GM12878 (cell line): ENCODE measurements at regions not wholly inside any gene's neighbourhood (a gene's known extent, or its start where the extent isn't known, plus 50 kb on each side); places are given as distances from the start of the nearest gene placed in this dataset.

Experiments
- ATAC-seq: fragments of 200-7000 bp; cut with Tn5 transposase; 3 replicates; pipeline ENCODE4 v1.9.1; 2020; ENCODE audit warnings: mild to moderate bottlenecking, moderate library complexity
- BruUV-seq: library from RNA; stranded (reverse); fragments of 400-500 nt; replicated peaks from 2 replicates; lab custom pipeline; 2021; lab: Mats Ljungman, UMichigan
- CTCF ChIA-PET: fragments of 300-600 bp; sonication (Branson Sonifier 250); formaldehyde crosslinking; extraction: SDS; loops from one replicate; lab custom pipeline; 2021; ENCODE audit warnings: inconsistent platforms; lab: Yijun Ruan, JAX
- POLR2A ChIA-PET: fragments of 350-600 bp; formaldehyde crosslinking; extraction: SDS; loops from one replicate; lab custom pipeline; 2021; ENCODE audit warnings: inconsistent platforms; lab: Charles Lee
- RAD21 ChIA-PET: fragments of 300-600 bp; sonication (Branson Sonifier 250); formaldehyde crosslinking; loops from one replicate; lab custom pipeline; 2023; ENCODE audit warnings: antibody characterized with exemption; ENCODE audit not compliant: unreplicated experiment; lab: Charles Lee
- SMC1A ChIA-PET: fragments of 300-600 bp; sonication (Branson Sonifier 250); formaldehyde crosslinking; loops from one replicate; lab custom pipeline; 2023; ENCODE audit not compliant: unreplicated experiment, uncharacterized antibody; lab: Charles Lee
- DNase-seq: peaks from one replicate; pipeline ENCODE4 v3.0.0-alpha.2; 2011; ENCODE audit warnings: low read depth, low spot score
- FAIRE-seq: peaks from 3 replicates; lab custom pipeline; 2011; peaks lifted over from hg19 to GRCh38; lab: Jason Lieb, UNC
- H2AFZ ChIP-seq: 2 replicates; pipeline ENCODE4 v1.6.0; 2011; ENCODE audit warnings: low read depth, low read length, control low read depth; ENCODE audit not compliant: control insufficient read depth
- H3K27ac ChIP-seq: 2 replicates; pipeline ENCODE4 v1.5.1; 2011; ENCODE audit warnings: control low read depth; ENCODE audit not compliant: control insufficient read depth, insufficient read depth
- H3K27me3 ChIP-seq, 2 experiments: replicated peaks in 1 of 2; 2 replicates each; pipeline versions ENCODE4 v1.6.0 to v1.6.1; 2011; ENCODE audit warnings: low read length in 1 of 2; ENCODE audit not compliant: control insufficient read depth in 2 of 2, insufficient read depth in 2 of 2
- H3K36me3 ChIP-seq, 2 experiments: 2 replicates each; pipeline ENCODE4 v1.5.1; 2011; ENCODE audit warnings: low read length in 1 of 2; ENCODE audit not compliant: control insufficient read depth in 2 of 2, insufficient read depth in 2 of 2
- H3K4me1 ChIP-seq: 2 replicates; pipeline ENCODE4 v1.6.1; 2011; ENCODE audit warnings: mild to moderate bottlenecking, low read length, moderate library complexity, mixed read lengths; ENCODE audit not compliant: control insufficient read depth, insufficient read depth
- H3K4me2 ChIP-seq: 2 replicates; pipeline ENCODE4 v1.6.0; 2011; ENCODE audit warnings: control low read depth; ENCODE audit not compliant: control insufficient read depth, insufficient read depth
- H3K4me3 ChIP-seq: fragments of 200-600 bp; sonication (generic); 2 replicates; pipeline ENCODE4 v1.5.1; 2016
- H3K79me2 ChIP-seq: 2 replicates; pipeline ENCODE4 v1.6.0; 2011; ENCODE audit warnings: low read length; ENCODE audit not compliant: control insufficient read depth, insufficient read depth
- H3K9ac ChIP-seq: 2 replicates; pipeline ENCODE4 v1.8.0; 2011; ENCODE audit warnings: low read length, control low read depth, mixed read lengths; ENCODE audit not compliant: control insufficient read depth, insufficient read depth
- H3K9me3 ChIP-seq: replicated peaks from 3 replicates; pipeline ENCODE4 v1.5.1; 2011; ENCODE audit warnings: mild to moderate bottlenecking, low read length; ENCODE audit not compliant: control insufficient read depth, insufficient read depth
- H4K20me1 ChIP-seq: 2 replicates; pipeline ENCODE4 v1.6.0; 2011; ENCODE audit not compliant: control insufficient read depth, insufficient read depth
- BACH1 ChIP-seq: fragments of 450-650 bp; IDR thresholded peaks from 2 replicates; pipeline ENCODE4 v1.6.1; 2017; ENCODE audit warnings: mild to moderate bottlenecking, borderline replicate concordance
- CEBPB ChIP-seq, 2 experiments: fragments of 150-350 bp in 1 of 2; IDR thresholded peaks; 2 replicates each; pipeline ENCODE4 v1.6.1; 2012 to 2014; ENCODE audit warnings: low read depth in 2 of 2, low read length in 2 of 2, borderline replicate concordance in 1 of 2, inconsistent platforms in 1 of 2
- CHD1 ChIP-seq: IDR thresholded peaks from 2 replicates; pipeline ENCODE4 v1.6.1; 2012; ENCODE audit warnings: low read depth, low read length, improper control_type of control experiment
- EP300 ChIP-seq, 2 experiments: fragments of 150-350 bp in 1 of 2; IDR thresholded peaks; 2 replicates each; pipeline ENCODE4 v1.6.1; 2011 to 2012; ENCODE audit warnings: low read depth in 2 of 2, low read length in 2 of 2, borderline replicate concordance in 1 of 2, improper control_type of control experiment in 1 of 2, inconsistent platforms in 1 of 2; ENCODE audit not compliant: control insufficient read depth in 1 of 2
- FOXK2 ChIP-seq: fragments of 450-650 bp; IDR thresholded peaks from 2 replicates; pipeline ENCODE4 v1.6.1; 2017; ENCODE audit warnings: mild to moderate bottlenecking, moderate library complexity
- GATAD2B ChIP-seq: fragments of 450-650 bp; conservative IDR thresholded peaks from 2 replicates; pipeline ENCODE4 v1.6.1; 2017; ENCODE audit warnings: low read depth, mild to moderate bottlenecking, moderate library complexity
- IKZF1 ChIP-seq: fragments of 450-650 bp; conservative IDR thresholded peaks from 2 replicates; pipeline ENCODE4 v1.6.1; 2017; ENCODE audit warnings: antibody characterized with exemption, mild to moderate bottlenecking
- NFYA ChIP-seq: IDR thresholded peaks from 2 replicates; pipeline ENCODE4 v1.6.1; 2011; ENCODE audit warnings: low read depth, mild to moderate bottlenecking, low read length, improper control_type of control experiment, borderline replicate concordance
- NFYB ChIP-seq: IDR thresholded peaks from 2 replicates; pipeline ENCODE4 v1.6.1; 2011; ENCODE audit warnings: low read depth, mild to moderate bottlenecking, low read length, improper control_type of control experiment, moderate library complexity; ENCODE audit not compliant: insufficient read depth
- NKRF ChIP-seq: fragments of 450-650 bp; conservative IDR thresholded peaks from 2 replicates; pipeline ENCODE4 v1.6.1; 2017; ENCODE audit warnings: mild to moderate bottlenecking, moderate library complexity
- RAD51 ChIP-seq: fragments of 450-650 bp; IDR thresholded peaks from 2 replicates; pipeline ENCODE4 v1.6.1; 2016; ENCODE audit warnings: moderate library complexity, mild to moderate bottlenecking, inconsistent platforms
- RBBP5 ChIP-seq: fragments of 200-600 bp; sonication (generic); conservative IDR thresholded peaks from 2 replicates; pipeline ENCODE4 v1.6.1; 2016
- RFX5 ChIP-seq: IDR thresholded peaks from 2 replicates; pipeline ENCODE4 v1.6.1; 2011; ENCODE audit warnings: low read depth, low read length, improper control_type of control experiment
- SMC3 ChIP-seq: IDR thresholded peaks from 2 replicates; pipeline ENCODE4 v1.6.1; 2011; ENCODE audit warnings: low read length, improper control_type of control experiment, borderline replicate concordance
- SREBF2 ChIP-seq: IDR thresholded peaks from 2 replicates; pipeline ENCODE4 v1.6.1; 2012; ENCODE audit warnings: mild to moderate bottlenecking, low read length
- USF1 ChIP-seq: IDR thresholded peaks from 2 replicates; pipeline ENCODE4 v1.6.1; 2011; ENCODE audit warnings: borderline replicate concordance, low read depth, mild to moderate bottlenecking, moderate library complexity, mixed read lengths, low read length; ENCODE audit not compliant: insufficient read depth; ENCODE audit errors: extremely low read length
- YY1 ChIP-seq: IDR thresholded peaks from 2 replicates; pipeline ENCODE4 v1.6.1; 2011; ENCODE audit warnings: low read depth, mild to moderate bottlenecking, low read length
- ZBTB33 ChIP-seq: fragments of 450-650 bp; IDR thresholded peaks from 2 replicates; pipeline ENCODE4 v1.6.1; 2017; ENCODE audit warnings: mild to moderate bottlenecking
- ZZZ3 ChIP-seq: IDR thresholded peaks from 2 replicates; pipeline ENCODE4 v1.6.1; 2011; ENCODE audit warnings: low read depth; ENCODE audit not compliant: control insufficient read depth, insufficient read length
- WGBS: methylation state at CpG from one replicate; pipeline ENCODE4 v1.1.6; 2016; ENCODE audit warnings: low lambda C conversion rate; ENCODE audit not compliant: insufficient replicate concordance, insufficient coverage; ENCODE audit errors: missing lambda C conversion rate; 5-methylcytosine and 5-hydroxymethylcytosine counted together
- in situ Hi-C: fragments of 300-500 bp; cut with MboI; formaldehyde crosslinking; loops from 9 replicates; pipeline ENCODE4 v1.14.3; 2018; ENCODE audit warnings: mixed read lengths
- intact Hi-C: fragments of 100-400 bp; cut with micrococcal nuclease; formaldehyde crosslinking; loops from one replicate; pipeline ENCODE4 v1.14.2; 2022; ENCODE audit not compliant: unreplicated experiment

- H3K4me1 ChIP-seq, result no peaks in the 10 kb centered on the region
- H3K4me3 ChIP-seq, result no peak overlapping the region
- no peaks in the 10 kb centered on the region for H3K9me3 ChIP-seq
- no peaks in the 10 kb centered on the region for H3K36me3 ChIP-seq
- ATAC-seq, result no peak
- H3K9ac ChIP-seq, result no peak overlapping the region
- ChIA-PET RAD21 (no interaction called here), SMC1A (interaction anchor here (0.5 kb wide), 1 partner anchor 178 kb away, joined by 4 read pairs; no protein-coding TSS in a partner anchor), POLR2A (no interaction called here), CTCF (no interaction called here)
- no peaks in the 10 kb centered on the region for H3K79me2 ChIP-seq
- FAIRE-seq, result no peak
- no peak overlapping the region for H2AFZ ChIP-seq
- no peaks in the 10 kb centered on the region; a peak in 1 of 4 replicates for H3K27me3 ChIP-seq
- no peak overlapping the region for H3K4me2 ChIP-seq
- intact Hi-C loops (no loop called here), in situ Hi-C loops (no loop called here)
- H3K27ac ChIP-seq, result no peak overlapping the region
- no TSS peak for BruUV-seq
- no peak for DNase-seq
- 66% methylated on average over 3 of the region's 3 CpGs for WGBS
- TF ChIP-seq SREBF2 (no peak), BACH1 (no peak), YY1 (no peak), SMC3 (no peak), NFYB (no peak), USF1 (no peak), FOXK2 (no peak), RAD51 (no peak), CHD1 (no peak), ZBTB33 (no peak), EP300 (IDR thresholded peaks at IDR 0.05; ENCODE audit: borderline replicate concordance in 1 of 2, control insufficient read depth in 1 of 2, low read depth in 2 of 2, low read length in 2 of 2) (no peak), ZZZ3 (no peak), NFYA (no peak), RBBP5 (no peak), NKRF (no peak), RFX5 (no peak), IKZF1 (no peak), GATAD2B (no peak), CEBPB (IDR thresholded peaks at IDR 0.05; ENCODE audit: borderline replicate concordance in 1 of 2, low read depth in 2 of 2, low read length in 2 of 2) (no peak)
- no peaks in the 10 kb centered on the region for H4K20me1 ChIP-seq
Observed at GRCh38 chr5:142216931-142217330, 107.9 kb downstream of the SPRY4 start.
